ENCODE measurements at regions not wholly inside any gene's neighbourhood (a gene's known extent, or its start where the extent isn't known, plus 50 kb on each side); places are given as distances from the start of the nearest gene placed in this dataset.
"Not testable (repeated sequence)": the region's sequence is repeated elsewhere in the genome, so short reads cannot be mapped to it uniquely, and the experiment has no call there.

DNA sequence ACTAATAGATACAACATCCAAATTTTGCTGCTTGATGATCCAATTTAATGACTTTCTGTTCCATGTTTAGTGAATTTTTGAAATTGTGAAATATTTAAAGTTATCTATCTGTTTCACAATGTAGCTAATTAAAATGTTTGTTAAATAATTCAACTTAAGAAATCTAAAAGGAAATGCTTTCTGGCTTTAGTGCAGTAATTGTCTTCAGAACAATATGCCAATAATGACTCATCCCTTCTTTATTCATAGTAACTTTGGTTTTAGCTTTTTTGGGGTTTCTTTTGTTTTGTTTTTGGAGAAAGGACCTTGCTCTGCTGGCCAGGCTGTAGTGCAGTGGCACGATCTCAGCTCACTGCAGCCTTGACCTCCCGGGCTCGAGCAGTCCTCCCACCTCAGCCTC, 479.2 kb upstream of the RGS6 start:
- TF ChIP-seq, protein P1, sequence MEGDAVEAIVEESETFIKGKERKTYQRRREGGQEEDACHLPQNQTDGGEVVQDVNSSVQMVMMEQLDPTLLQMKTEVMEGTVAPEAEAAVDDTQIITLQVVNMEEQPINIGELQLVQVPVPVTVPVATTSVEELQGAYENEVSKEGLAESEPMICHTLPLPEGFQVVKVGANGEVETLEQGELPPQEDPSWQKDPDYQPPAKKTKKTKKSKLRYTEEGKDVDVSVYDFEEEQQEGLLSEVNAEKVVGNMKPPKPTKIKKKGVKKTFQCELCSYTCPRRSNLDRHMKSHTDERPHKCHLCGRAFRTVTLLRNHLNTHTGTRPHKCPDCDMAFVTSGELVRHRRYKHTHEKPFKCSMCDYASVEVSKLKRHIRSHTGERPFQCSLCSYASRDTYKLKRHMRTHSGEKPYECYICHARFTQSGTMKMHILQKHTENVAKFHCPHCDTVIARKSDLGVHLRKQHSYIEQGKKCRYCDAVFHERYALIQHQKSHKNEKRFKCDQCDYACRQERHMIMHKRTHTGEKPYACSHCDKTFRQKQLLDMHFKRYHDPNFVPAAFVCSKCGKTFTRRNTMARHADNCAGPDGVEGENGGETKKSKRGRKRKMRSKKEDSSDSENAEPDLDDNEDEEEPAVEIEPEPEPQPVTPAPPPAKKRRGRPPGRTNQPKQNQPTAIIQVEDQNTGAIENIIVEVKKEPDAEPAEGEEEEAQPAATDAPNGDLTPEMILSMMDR (conservative IDR thresholded peaks at IDR 0.05; ENCODE audit: low read depth, low read length), result no peak
- DNase-seq (ENCODE audit: low read depth), result no peak
- H3K4me3 ChIP-seq (ENCODE audit: low read length), result no peak overlapping the region

DNA sequence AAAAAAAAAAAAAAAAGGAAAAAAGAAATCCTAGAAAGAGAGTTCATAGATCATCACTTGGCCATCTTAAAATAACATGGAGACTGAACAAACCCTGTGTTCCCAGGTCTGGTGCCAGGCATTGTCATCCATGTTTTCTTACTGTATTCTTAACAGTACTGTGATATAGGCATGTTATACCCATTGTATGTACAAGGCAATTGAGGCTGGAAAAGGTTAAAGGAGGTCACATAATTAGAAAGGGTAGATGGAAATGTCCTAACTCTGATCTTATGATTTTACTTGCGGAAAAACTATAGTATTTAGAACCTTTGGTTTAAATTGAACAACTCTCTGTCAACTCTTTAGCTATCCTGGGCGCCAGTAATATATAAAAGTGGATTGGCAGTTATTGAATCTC, 478.2 kb upstream of the RGS6 start:
- TF ChIP-seq, protein P1 (conservative IDR thresholded peaks at IDR 0.05; ENCODE audit: low read depth, low read length), result no peak
- DNase-seq (ENCODE audit: low read depth), result no peak
- no peak overlapping the region for H3K4me3 ChIP-seq (ENCODE audit: low read length)

DNA sequence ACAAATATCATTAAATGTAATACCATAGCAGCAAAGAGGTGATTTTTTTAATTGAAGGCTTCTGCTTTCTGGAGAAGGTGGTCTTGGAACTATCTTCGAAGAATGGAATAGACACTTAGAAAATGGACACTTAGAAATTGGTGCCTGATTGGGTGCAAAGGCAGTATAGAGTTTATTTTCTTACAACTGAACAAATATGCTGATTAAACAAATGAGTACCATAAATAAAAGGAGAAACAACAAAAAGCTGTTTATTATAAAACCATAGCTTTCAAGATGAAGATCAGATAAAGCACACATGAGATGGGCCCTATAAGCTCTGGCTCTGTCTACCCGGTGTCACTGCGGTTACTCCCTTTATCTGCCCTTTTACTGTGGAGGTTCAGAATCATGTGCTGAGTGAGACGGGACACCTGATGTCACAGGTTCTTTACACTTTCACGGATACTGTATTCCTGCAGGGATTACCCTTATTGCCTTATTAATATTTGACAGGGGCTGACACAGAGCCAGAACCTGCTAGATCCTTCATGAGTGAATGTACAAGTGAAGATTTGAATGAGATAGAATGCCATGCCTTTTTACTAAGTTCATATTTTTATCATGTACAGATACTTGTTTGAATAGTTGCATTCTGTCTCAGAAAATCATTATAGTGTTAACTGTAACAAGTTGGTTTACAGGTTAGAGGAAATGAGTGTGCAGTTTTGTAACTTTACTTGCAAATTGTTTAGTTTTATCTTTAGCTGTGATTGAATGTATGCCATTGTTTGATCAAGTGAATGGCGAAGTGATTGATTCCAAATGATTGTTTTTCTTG, 477.5 kb upstream of the RGS6 start:
- H3K4me3 ChIP-seq (ENCODE audit: low read length), result no peak overlapping the region
- TF ChIP-seq, protein P1 (conservative IDR thresholded peaks at IDR 0.05; ENCODE audit: low read depth, low read length), result no peak
- no peak for DNase-seq (ENCODE audit: low read depth)

DNA sequence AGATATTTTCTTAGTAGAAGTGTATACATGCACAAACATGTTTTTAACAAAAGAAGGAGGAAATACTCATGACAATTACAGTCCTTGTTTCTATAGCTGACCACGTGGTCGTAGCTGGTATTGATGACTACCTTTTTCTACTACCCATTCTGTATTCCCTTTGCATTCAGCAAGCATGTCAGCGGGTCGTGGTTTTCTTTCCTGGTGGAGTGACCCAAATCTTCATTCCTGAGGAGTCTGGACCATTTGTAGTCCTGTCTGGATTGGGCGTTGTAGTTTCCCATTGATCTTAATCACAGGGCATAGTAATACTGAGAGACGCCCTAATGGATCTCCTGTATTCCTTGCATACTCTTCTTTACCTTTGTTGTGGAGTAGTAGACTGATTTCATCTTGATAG, 472.1 kb upstream of the RGS6 start:
- TF ChIP-seq, protein P1 (conservative IDR thresholded peaks at IDR 0.05; ENCODE audit: low read depth, low read length), result no peak
- DNase-seq (ENCODE audit: low read depth), result no peak
- H3K4me3 ChIP-seq (ENCODE audit: low read length), result no peak overlapping the region

DNA sequence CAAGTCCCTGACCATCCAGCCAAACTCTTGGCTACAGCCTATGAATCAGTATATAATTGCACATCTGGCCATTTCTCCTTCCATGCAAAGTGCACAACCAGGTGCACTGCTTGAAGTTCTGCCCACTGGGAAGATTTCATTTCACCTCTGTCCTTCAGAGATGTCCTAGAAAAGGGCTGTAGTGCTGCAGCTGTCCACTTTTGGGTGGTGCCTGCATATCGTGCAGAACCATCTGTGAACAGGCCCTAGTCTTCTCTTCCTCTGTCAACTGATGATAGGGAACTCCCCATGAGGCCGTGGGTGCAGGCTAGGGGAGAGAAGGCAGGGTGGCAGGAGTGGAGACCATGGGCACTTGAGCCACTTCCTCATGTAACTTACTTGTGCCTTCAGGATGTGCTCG, 470.6 kb upstream of the RGS6 start:
- DNase-seq (ENCODE audit: low read depth); H3K4me3 ChIP-seq (ENCODE audit: low read length): not testable (repeated sequence)

DNA sequence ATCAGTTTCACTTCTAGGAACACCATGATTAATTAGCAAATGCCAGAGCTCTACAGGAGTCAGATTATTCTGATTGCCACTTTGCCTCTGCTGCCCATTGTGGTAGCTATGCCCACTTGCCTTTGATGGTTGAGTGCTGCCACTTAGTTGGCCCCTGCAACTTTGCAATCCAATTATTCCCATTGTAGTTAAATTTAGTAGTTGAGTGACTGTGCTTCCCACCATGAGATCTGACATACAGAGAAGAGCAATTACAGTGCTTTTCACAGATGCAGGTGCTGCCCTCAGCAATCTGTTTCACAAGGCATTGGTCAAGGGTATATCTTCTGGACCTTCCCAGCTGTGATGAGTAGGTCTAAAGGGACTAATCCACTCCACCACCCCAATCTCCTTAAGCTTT, 468.4 kb upstream of the RGS6 start:
- TF ChIP-seq, protein P1 (conservative IDR thresholded peaks at IDR 0.05; ENCODE audit: low read depth, low read length), result no peak
- no peak for DNase-seq (ENCODE audit: low read depth)

DNA sequence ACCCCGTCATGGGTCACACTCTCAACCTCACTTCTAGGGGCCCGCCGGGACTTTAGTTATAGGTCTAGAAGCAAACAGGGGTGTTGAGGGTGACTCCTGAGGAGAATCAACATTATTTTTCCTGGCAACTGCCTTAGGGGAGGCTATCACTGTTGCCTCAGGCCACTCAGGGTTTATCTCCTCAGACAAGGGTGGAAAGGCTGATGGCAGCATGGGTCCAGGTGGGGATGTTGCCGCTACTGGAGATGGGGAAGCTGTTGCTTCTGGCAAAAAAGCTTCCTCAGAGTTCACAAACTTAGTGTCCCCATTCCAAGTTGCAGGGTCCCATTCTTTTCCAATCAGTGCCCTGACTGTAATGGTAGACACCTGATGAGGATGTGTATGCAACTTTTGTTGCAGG, 467.4 kb upstream of the RGS6 start:
- H3K4me3 ChIP-seq (ENCODE audit: low read length), result no peak overlapping the region
- no peak for DNase-seq (ENCODE audit: low read depth)
- TF ChIP-seq, protein P1 (conservative IDR thresholded peaks at IDR 0.05; ENCODE audit: low read depth, low read length), result no peak

More for the DNA sequence above, 468.4 kb upstream of the RGS6 start:
- H3K4me3 ChIP-seq (ENCODE audit: low read length), result no peak overlapping the region
